Transverse colon (tissue), 4 donors: ENCODE measurements at regions not wholly inside any gene's neighbourhood (a gene's known extent, or its start where the extent isn't known, plus 50 kb on each side); places are given as distances from the start of the nearest gene placed in this dataset.
"Not testable (repeated sequence)": the region's sequence is repeated elsewhere in the genome, so short reads cannot be mapped to it uniquely, and the experiment has no call there.

Source experiments
- EP300 ChIP-seq: sonication (generic); formaldehyde crosslinking; IDR thresholded peaks from one replicate; pipeline ENCODE4 v1.6.1; 2017; ENCODE audit warnings: antibody characterized with exemption, low read depth
- POLR2A ChIP-seq: fragments of 450-650 bp; IDR thresholded peaks from one replicate; pipeline ENCODE4 v1.6.1; 2016; ENCODE audit warnings: antibody characterized with exemption, mild to moderate bottlenecking, moderate library complexity
- POLR2AphosphoS5 ChIP-seq, 3 donors: sonication (generic); formaldehyde crosslinking; IDR thresholded peaks; one replicate each; pipeline ENCODE4 v1.6.1; 2016; ENCODE audit warnings: antibody characterized with exemption in 3 of 3
- TF ChIP-seq, protein P1 (sequence below), 5 experiments: fragments of 200-600 bp in 3 of 5; fragments of 450-650 bp in 2 of 5; sonication (generic) in 3 of 5; IDR thresholded peaks; 1 replicate in 2 of 5; 2 replicates in 3 of 5; pipeline ENCODE4 v1.5.1; 2016 to 2017; ENCODE audit warnings: antibody characterized with exemption in 5 of 5, inconsistent platforms in 3 of 5, mild to moderate bottlenecking in 2 of 5, moderate library complexity in 1 of 5

DNA sequence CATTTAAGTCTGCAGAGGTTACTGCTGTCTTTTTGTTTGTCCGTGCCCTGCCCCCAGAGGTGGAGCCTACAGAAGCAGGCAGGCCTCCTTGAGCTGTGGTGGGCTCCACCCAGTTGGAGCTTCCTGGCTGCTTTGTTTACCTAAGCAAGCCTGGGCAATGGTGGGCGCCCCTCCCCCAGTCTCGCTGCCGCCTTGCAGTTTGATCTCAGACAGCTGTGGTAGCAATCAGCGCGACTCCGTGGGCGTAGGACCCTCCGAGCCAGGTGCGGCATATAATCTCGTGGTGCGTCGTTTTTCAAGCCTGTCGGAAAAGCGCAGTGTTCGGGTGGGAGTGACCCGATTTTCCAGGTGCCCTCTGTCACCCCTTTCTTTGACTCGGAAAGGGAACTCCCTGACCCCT lies 253.3 kb upstream of the PITX2 start:
- not testable (repeated sequence) for TF ChIP-seq POLR2A; POLR2AphosphoS5 (IDR thresholded peaks at IDR 0.05); EP300
- TF ChIP-seq, protein P1, sequence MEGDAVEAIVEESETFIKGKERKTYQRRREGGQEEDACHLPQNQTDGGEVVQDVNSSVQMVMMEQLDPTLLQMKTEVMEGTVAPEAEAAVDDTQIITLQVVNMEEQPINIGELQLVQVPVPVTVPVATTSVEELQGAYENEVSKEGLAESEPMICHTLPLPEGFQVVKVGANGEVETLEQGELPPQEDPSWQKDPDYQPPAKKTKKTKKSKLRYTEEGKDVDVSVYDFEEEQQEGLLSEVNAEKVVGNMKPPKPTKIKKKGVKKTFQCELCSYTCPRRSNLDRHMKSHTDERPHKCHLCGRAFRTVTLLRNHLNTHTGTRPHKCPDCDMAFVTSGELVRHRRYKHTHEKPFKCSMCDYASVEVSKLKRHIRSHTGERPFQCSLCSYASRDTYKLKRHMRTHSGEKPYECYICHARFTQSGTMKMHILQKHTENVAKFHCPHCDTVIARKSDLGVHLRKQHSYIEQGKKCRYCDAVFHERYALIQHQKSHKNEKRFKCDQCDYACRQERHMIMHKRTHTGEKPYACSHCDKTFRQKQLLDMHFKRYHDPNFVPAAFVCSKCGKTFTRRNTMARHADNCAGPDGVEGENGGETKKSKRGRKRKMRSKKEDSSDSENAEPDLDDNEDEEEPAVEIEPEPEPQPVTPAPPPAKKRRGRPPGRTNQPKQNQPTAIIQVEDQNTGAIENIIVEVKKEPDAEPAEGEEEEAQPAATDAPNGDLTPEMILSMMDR (IDR thresholded peaks at IDR 0.05), result not testable (repeated sequence)
